HepG2 (cell line): ENCODE measurements at regions not wholly inside any gene's neighbourhood (a gene's known extent, or its start where the extent isn't known, plus 50 kb on each side); places are given as distances from the start of the nearest gene placed in this dataset.

Experiments
- ATAC-seq: fragments of 200-7000 bp; cut with Tn5 transposase; 3 replicates; pipeline ENCODE4 v1.9.1; 2020; ENCODE audit warnings: mild to moderate bottlenecking, moderate library complexity
- BruUV-seq: library from RNA; stranded (reverse); fragments of 400-500 nt; replicated peaks from 2 replicates; lab custom pipeline; 2021; lab: Mats Ljungman, UMichigan
- CTCF ChIA-PET: fragments of 300-600 bp; formaldehyde crosslinking; extraction: SDS; loops from one replicate; lab custom pipeline; 2021; ENCODE audit warnings: low total read pairs, inconsistent platforms, low intra/inter-chr PET ratio; lab: Yijun Ruan, JAX
- POLR2A ChIA-PET: fragments of 350-600 bp; sonication (Branson Sonifier 250); formaldehyde crosslinking; loops from one replicate; lab custom pipeline; 2020; ENCODE audit warnings: antibody characterized with exemption, inconsistent platforms; lab: Yijun Ruan, JAX
- DNase-seq: peaks from one replicate; pipeline ENCODE4 v3.0.0-alpha.2; 2015; ENCODE audit warnings: low spot score
- FAIRE-seq: peaks from 3 replicates; lab custom pipeline; 2011; peaks lifted over from hg19 to GRCh38; lab: Jason Lieb, UNC
- H2AFZ ChIP-seq: one replicate; pipeline ENCODE4 v1.6.1; 2011; ENCODE audit warnings: low read length, inconsistent platforms
- H3K27ac ChIP-seq: fragments of 300-600 bp; 3 replicates; pipeline ENCODE4 v1.8.0; 2011; ENCODE audit warnings: mixed run types, mild to moderate bottlenecking, mixed read lengths, low read length, inconsistent platforms; ENCODE audit not compliant: insufficient read depth; ENCODE audit errors: extremely low read length
- H3K27me3 ChIP-seq, 2 experiments: fragments of 200-600 bp in 1 of 2; 2 replicates in 1 of 2; 3 replicates in 1 of 2; pipeline versions ENCODE4 v1.6.0 to v1.8.0; 2011; ENCODE audit warnings: low read length in 2 of 2, mild to moderate bottlenecking in 2 of 2, moderate library complexity in 2 of 2, inconsistent platforms in 1 of 2; ENCODE audit not compliant: insufficient read depth in 2 of 2, control insufficient read depth in 1 of 2
- H3K36me3 ChIP-seq, 2 experiments: fragments of 200-600 bp in 1 of 2; replicated peaks in 1 of 2; 2 replicates in 1 of 2; 3 replicates in 1 of 2; pipeline versions ENCODE4 v1.5.1 to v1.8.0; 2011; ENCODE audit warnings: low read length in 2 of 2, inconsistent platforms in 1 of 2; ENCODE audit not compliant: insufficient read depth in 2 of 2, control insufficient read depth in 1 of 2
- H3K4me1 ChIP-seq: 2 replicates; pipeline ENCODE4 v1.5.1; 2012; ENCODE audit warnings: low read length, inconsistent platforms; ENCODE audit not compliant: insufficient read depth
- H3K4me2 ChIP-seq: 2 replicates; pipeline ENCODE4 v1.6.0; 2011; ENCODE audit warnings: low read depth, low read length, inconsistent platforms
- H3K4me3 ChIP-seq, 3 experiments: fragments of 200-600 bp in 1 of 3; sonication (generic), shearing (Covaris generic) in 1 of 3; replicated peaks in 1 of 3; 2 replicates each; pipeline ENCODE4 v1.5.1; 2011 to 2016; ENCODE audit warnings: low read length in 3 of 3, inconsistent platforms in 2 of 3, low read depth in 2 of 3, mild to moderate bottlenecking in 2 of 3, control low read depth in 1 of 3, mixed read lengths in 1 of 3; ENCODE audit not compliant: insufficient read depth in 1 of 3
- H3K79me2 ChIP-seq: one replicate; pipeline ENCODE4 v1.6.1; 2011; ENCODE audit warnings: low read length, inconsistent platforms; ENCODE audit not compliant: insufficient read depth
- H3K9ac ChIP-seq: 2 replicates; pipeline ENCODE4 v1.6.0; 2011; ENCODE audit warnings: mild to moderate bottlenecking, low read depth, low read length, inconsistent platforms; ENCODE audit not compliant: insufficient read depth
- H3K9me3 ChIP-seq: 2 replicates; pipeline ENCODE4 v1.5.1; 2012; ENCODE audit warnings: mild to moderate bottlenecking, low read length
- H4K20me1 ChIP-seq: 2 replicates; pipeline ENCODE4 v1.6.0; 2011; ENCODE audit warnings: inconsistent platforms, mild to moderate bottlenecking, low read length, moderate library complexity; ENCODE audit not compliant: insufficient read depth
- FOXK2 ChIP-seq: fragments of 450-650 bp; IDR thresholded peaks from 2 replicates; pipeline ENCODE4 v1.6.1; 2016
- HOXA9 ChIP-seq: sonication (generic); formaldehyde crosslinking; IDR thresholded peaks from 2 replicates; pipeline ENCODE4 v1.8.1; 2022; ENCODE audit warnings: missing genetic modification reagents, mild to moderate bottlenecking, moderate library complexity, borderline replicate concordance
- MAFG ChIP-seq: sonication (generic); formaldehyde crosslinking; IDR thresholded peaks from 2 replicates; pipeline ENCODE4 v1.5.1; 2020; ENCODE audit warnings: mild to moderate bottlenecking, missing genetic modification reagents
- NCOA2 ChIP-seq: sonication (generic); formaldehyde crosslinking; IDR thresholded peaks from 2 replicates; pipeline ENCODE4 v1.8.0; 2022; ENCODE audit warnings: inconsistent platforms
- SIN3B ChIP-seq: fragments of 150-350 bp; IDR thresholded peaks from 2 replicates; pipeline ENCODE4 v1.6.1; 2014; ENCODE audit warnings: low read length
- SMYD3 ChIP-seq: sonication (generic); formaldehyde crosslinking; IDR thresholded peaks from 2 replicates; pipeline ENCODE4 v1.8.1; 2023; ENCODE audit warnings: mild to moderate bottlenecking, missing genetic modification reagents
- SRSF1 ChIP-seq: fragments of 200-400 bp; formaldehyde crosslinking; optimal IDR thresholded peaks from 2 replicates; pipeline ENCODE3; 2017; ENCODE audit warnings: mild to moderate bottlenecking, low read depth, low read length, moderate library complexity
- TARDBP ChIP-seq: sonication (generic); formaldehyde crosslinking; IDR thresholded peaks from 2 replicates; pipeline ENCODE4 v1.8.0; 2022; ENCODE audit warnings: mild to moderate bottlenecking, missing genetic modification reagents
- ZNF10 ChIP-seq: sonication (generic); formaldehyde crosslinking; IDR thresholded peaks from 2 replicates; pipeline ENCODE4 v1.4.0; 2020; ENCODE audit warnings: mild to moderate bottlenecking, low read depth, missing genetic modification reagents, borderline replicate concordance
- ZNF282 ChIP-seq: fragments of 450-650 bp; IDR thresholded peaks from 2 replicates; pipeline ENCODE4 v1.6.1; 2018; ENCODE audit not compliant: partially characterized antibody
- ZNF792 ChIP-seq: IDR thresholded peaks from 2 replicates; pipeline ENCODE4 v1.6.1; 2016
- ZNF891 ChIP-seq: sonication (generic); formaldehyde crosslinking; IDR thresholded peaks from 2 replicates; pipeline ENCODE4 v1.5.0; 2020; ENCODE audit warnings: mild to moderate bottlenecking, missing genetic modification reagents
- WGBS: methylation state at CpG from one replicate; pipeline ENCODE4 v1.1.6; 2017; ENCODE audit warnings: low lambda C conversion rate; 5-methylcytosine and 5-hydroxymethylcytosine counted together
- in situ Hi-C: cut with HindIII; loops from 2 replicates; pipeline ENCODE4 v1.10.0; 2017; ENCODE audit warnings: low pct_unique_long_range_greater_than_20kb; ENCODE audit not compliant: extremely low pct_ligation_motif_present
- intact Hi-C: fragments of 100-400 bp; cut with micrococcal nuclease; formaldehyde crosslinking; loops from one replicate; pipeline ENCODE4 v1.10.0; 2022; ENCODE audit not compliant: unreplicated experiment
- TF ChIP-seq, protein P1 (sequence below): sonication (generic); formaldehyde crosslinking; IDR thresholded peaks from 2 replicates; pipeline ENCODE4 v1.5.1; 2020; ENCODE audit warnings: mild to moderate bottlenecking, missing genetic modification reagents, moderate library complexity

DNA sequence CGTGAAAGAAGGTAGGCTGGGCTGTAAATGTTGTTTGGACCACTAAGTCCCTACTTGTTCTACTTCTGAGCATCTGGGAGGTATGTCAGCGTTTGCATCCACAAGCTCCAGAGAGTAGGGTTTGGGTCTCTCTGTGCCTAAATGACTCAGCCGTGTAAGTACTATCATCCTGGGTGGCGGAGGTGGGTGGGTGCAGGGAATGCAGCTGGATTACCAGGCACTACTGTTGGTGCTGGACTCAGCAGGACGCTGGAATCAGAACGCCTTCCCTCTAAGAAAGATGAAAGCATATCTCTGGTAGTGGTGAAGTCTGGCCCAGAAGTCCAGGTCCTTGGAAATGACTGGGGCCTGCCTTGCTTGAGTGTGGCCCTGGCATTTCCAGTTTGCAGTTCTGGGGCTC lies 289.7 kb downstream of the PCNX1 start:
- H3K36me3 ChIP-seq, result no peaks in the 10 kb centered on the region
- in situ Hi-C loops (no loop called here), intact Hi-C loops (no loop called here)
- no peak overlapping the region for H3K9ac ChIP-seq
- no peaks in the 10 kb centered on the region for H4K20me1 ChIP-seq
- CTCF ChIA-PET, result no interaction called here
- BruUV-seq, result no TSS peak
- H3K4me1 ChIP-seq, result no peaks in the 10 kb centered on the region
- H3K4me3 ChIP-seq, result no peak overlapping the region
- H3K27me3 ChIP-seq, result peaks cover 0 to 31% of the 10 kb centered on the region in 2 experiments; a peak in 3 of 5 replicates
- TF ChIP-seq SIN3B (no peak), SMYD3 (CRISPR knock-in tag) (no peak), ZNF10 (CRISPR knock-in tag) (no peak), TARDBP (CRISPR knock-in tag) (no peak), SRSF1 (no peak), FOXK2 (no peak), ZNF891 (CRISPR knock-in tag) (no peak), ZNF282 (no peak), HOXA9 (CRISPR knock-in tag) (no peak), NCOA2 (no peak), MAFG (CRISPR knock-in tag) (no peak), ZNF792 (CRISPR knock-in tag) (no peak)
- TF ChIP-seq, protein P1, sequence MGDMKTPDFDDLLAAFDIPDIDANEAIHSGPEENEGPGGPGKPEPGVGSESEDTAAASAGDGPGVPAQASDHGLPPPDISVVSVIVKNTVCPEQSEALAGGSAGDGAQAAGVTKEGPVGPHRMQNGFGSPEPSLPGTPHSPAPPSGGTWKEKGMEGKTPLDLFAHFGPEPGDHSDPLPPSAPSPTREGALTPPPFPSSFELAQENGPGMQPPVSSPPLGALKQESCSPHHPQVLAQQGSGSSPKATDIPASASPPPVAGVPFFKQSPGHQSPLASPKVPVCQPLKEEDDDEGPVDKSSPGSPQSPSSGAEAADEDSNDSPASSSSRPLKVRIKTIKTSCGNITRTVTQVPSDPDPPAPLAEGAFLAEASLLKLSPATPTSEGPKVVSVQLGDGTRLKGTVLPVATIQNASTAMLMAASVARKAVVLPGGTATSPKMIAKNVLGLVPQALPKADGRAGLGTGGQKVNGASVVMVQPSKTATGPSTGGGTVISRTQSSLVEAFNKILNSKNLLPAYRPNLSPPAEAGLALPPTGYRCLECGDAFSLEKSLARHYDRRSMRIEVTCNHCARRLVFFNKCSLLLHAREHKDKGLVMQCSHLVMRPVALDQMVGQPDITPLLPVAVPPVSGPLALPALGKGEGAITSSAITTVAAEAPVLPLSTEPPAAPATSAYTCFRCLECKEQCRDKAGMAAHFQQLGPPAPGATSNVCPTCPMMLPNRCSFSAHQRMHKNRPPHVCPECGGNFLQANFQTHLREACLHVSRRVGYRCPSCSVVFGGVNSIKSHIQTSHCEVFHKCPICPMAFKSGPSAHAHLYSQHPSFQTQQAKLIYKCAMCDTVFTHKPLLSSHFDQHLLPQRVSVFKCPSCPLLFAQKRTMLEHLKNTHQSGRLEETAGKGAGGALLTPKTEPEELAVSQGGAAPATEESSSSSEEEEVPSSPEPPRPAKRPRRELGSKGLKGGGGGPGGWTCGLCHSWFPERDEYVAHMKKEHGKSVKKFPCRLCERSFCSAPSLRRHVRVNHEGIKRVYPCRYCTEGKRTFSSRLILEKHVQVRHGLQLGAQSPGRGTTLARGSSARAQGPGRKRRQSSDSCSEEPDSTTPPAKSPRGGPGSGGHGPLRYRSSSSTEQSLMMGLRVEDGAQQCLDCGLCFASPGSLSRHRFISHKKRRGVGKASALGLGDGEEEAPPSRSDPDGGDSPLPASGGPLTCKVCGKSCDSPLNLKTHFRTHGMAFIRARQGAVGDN (CRISPR knock-in tag), result no peak
- no peaks in the 10 kb centered on the region for H3K9me3 ChIP-seq
- DNase-seq, result no peak
- ATAC-seq, result no peak
- no peak for FAIRE-seq
- WGBS, result 8% methylated on average over 2 of the region's 6 CpGs
- H3K27ac ChIP-seq, result no peak overlapping the region
- no peak overlapping the region for H3K4me2 ChIP-seq
- no peak overlapping the region for H2AFZ ChIP-seq
- no peaks in the 10 kb centered on the region for H3K79me2 ChIP-seq
- POLR2A ChIA-PET, result no interaction called here
